ENCODE measurements at regions not wholly inside any gene's neighbourhood (a gene's known extent, or its start where the extent isn't known, plus 50 kb on each side); places are given as distances from the start of the nearest gene placed in this dataset.

DNA sequence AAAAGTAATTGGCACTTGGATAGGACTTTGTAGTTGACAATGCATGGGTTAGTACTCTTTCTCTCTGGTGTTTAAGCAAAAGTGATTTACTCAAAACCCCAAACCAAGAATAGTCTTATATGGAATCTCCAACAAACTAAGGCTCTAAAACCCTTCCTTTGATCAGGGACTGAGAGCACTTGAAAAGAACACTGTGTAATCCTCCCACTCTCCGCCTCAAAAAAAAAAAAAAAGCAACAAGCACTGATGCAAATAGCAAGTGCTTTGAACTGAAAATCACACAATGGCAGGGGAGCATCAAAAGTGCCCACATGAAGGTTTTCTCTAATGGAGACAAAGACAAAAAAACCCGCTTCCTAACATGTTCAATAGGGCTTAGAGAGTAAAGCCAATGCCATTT, 467.9 kb upstream of the AUTS2 start:
- DNase-seq: no peak

- DNase-seq: no peak
These were observed 464.0 kb upstream of the AUTS2 start for GRCh38 chr7:69134316-69134715.

DNA sequence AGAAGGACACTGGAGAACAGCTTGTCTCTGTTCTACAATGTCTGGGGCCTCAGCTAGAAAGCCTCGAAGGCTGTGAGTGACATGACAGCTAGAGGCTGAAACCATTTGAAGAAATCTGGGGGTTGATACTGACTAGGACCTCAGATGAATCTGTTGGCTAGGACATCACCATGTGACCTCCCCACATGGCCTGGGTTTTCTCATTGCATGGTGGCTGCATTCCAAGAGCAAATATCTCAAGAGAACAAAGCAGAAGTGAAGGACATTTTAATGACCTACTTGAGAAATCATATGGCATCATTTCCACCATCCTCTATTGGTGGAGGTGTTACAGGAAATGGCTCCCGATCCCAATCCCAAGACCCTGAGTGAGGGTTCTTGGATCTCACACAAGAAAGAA, 450.6 kb upstream of the AUTS2 start:
- DNase-seq: no peak

DNA sequence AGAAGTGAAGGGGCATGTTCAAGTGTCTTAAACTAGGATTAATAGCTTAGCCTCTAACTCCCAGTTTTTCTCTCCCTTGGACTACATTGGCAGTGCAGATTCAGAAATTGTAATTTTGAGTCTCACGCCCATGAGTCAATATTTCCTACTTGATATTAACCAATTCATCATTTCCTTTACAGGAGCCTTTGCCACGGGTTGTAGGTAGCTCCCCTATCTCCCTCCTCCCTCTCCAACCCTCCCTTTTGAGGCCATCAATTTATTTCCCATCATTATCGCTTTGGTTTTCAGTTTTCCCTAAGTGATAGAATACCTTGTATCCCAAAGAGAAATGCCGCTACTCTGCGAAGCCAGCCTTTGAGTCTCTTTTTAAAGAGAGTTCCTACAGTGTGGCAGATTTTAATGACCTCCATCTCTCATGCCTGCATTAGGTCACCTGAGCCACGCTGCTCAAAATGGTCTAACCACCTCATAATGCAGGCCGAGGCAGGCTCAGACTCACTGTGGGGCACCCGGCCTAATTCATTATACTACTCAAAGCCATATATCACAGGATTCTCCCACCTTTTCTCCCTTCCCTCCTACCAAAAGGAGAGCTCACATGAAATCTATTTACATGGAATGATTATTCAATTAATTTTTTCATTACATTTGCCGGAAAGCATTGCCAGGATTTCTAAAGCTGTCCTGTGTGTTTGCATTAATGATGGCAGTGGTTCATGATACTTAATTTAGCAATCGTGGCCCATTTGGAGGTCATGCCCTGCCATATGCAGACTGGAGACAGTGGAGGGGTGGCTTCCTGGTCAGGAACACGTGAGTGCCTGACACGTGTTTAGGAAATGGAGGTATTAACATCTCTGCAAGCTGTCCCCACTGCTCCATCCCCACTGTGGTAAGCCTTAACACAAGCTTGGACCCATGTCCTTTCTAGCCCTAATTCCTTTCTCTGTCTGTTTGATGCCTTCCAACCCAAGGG, 448.2 kb upstream of the AUTS2 start:
- no peak for DNase-seq

DNA sequence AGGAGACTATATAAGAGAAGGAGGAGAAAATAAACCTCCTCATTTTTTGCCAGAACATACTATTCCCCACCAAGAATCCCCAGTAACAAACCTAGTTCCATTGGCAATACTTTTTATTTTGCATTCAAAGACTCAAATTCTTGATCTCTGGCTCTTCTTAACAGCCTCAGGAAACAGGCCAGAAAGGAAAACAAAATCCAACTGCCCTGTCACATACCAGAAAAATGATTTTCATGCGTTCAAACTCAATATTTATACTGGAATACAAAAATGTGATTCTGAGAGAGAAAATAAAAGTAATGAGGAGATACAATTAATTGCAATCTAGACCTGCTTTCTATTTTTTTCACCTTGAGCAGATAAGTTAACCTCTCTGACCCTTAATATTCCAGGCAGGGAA, 435.9 kb upstream of the AUTS2 start:
- DNase-seq: no peak

DNA sequence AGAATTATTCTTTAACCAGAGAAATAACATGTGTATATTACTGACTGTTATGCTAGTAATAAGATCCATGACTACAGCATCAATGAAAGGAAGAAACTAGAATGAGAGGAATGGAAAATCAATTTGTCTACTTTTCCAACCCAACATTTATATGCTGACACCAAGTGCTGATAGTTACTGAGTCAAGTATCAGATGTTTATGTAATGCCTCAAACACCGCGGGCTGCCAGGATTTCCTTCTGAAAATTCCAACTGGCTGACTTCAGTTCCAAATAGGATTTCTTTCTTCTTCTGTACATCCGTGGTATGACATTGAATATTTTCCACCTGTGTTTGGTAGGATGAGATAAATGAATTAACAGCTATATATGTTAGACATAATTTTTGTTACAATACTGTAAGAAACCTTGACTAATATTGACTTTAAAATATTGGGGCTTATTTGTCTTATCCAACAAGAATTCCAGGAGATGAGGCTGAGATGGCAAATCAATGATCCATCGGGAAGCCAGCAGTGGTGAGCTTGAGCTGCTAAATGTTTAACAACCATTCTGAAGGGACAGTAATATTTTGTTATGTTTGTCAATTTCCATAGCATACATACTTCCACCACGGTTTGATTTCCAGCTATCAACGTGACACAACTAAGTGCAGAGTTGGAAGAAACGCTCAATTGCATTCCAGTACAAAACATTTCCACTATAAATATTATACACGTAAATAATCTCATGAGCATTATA, 435.2 kb upstream of the AUTS2 start:
- no peak for DNase-seq

DNA sequence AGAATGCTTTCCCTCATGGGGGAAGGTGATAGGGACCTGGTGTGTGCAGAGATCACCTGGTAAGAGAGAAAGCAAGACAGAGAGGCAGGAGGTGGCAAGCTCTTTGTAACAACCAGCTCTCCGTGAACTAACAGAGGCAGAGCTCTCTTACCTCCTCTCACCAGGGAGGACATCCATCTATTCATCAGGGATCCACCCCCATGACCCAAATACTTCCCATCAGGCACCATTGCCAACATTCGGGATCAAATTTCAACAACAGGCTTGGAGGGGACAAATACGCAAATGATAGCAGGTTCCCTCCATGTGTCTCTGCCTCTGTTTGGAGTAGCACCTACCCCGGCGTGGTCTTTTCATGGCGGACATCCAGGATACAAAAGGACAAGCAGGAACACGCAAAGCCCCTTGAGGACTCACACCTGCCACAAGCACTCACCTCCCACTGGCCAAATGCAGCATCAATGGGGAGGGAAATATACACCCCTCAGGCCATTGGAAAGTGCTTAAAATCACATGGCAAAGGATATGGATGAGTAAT, 431.2 kb upstream of the AUTS2 start:
- DNase-seq: no peak

DNA sequence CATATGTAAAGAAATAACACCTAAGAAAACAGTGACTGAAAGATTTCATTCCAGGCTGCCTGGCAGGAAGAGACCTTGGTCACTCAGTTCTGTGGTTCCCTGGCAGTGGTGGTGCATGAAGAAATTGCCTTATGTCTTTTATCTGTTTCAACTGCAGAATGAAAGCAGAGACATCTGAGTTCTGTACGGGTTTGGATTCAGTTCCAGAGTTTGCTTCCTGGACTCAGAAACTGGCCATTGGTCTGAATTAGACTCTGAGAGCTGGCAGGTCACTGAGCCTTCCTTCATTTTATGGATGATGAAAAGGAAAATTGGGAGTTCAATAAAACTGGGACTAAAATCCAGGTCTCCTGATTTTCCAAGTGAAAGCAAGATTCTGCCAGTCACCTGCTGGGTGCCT, 428.9 kb upstream of the AUTS2 start:
- no peak for DNase-seq

- DNase-seq: no peak
These were observed 425.8 kb upstream of the AUTS2 start for GRCh38 chr7:69172357-69173077.

DNA sequence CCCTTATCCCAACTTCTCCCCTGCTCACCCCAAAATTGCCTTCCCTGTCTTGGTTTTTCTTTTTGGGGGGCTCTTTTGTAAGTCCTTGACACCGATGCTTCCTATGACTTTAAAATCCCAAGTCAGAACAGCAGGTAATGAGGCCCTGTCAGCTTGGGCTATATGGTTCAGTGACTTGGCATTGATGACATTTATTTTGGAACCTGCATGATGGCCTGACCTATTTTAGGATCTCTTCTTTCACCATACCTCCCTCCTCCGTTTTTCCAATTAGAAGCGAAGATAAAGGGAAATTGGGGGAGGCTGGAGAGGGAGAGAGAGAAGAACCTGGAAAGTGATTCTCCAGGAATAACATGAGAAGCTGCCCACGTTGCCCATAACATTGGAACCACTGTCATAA, 424.9 kb upstream of the AUTS2 start:
- DNase-seq: no peak

GRCh38 chr7:69173846-69174245, 424.4 kb upstream of the AUTS2 start:
- no peak for DNase-seq

DNA sequence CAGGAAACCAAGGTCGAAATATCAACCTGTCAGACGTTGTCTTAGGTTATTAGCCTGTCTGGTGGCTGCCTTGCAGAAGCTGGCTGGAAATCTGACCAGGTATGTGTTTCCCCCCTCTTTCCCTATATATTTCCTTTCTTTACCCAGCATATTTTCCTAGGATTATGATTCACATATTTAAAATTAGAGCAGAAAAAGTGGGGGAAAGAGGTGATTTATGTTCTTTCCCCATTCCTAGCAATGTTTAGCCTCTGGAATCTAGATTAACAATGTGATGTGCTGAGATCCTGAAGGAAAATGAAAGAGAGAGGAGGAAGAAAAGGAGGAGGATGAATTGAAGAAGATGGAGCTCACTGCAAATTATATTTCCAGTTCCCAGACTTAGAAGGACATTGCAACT, 421.4 kb upstream of the AUTS2 start:
- no peak for DNase-seq

- no peak for DNase-seq
These were observed 420.8 kb upstream of the AUTS2 start for GRCh38 chr7:69177461-69177861.

DNA sequence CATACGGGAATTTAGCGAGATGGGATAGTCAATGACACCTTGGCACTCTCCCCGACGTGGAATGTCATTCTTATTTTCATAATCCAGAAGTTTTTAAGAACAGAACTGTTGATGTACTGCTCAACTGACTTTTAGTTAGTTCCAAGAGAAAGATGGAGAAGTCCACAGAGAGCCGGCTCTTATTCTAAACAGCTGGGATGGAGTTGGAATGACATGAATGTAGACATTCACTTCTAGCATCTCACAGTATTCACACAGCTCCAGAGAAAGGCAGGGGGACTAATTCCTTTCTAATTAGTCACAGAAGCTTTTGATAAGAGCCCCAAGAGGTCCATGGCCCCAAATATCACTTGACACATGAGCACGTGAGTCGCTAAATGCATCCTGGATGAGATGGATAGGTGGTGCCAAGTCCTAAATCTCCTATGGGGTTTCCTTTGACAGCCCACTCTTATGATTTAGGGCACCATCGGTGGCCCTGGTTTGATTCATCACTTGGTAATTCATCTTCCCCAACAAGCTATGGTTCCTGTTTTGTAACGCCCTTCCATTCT, 420.3 kb upstream of the AUTS2 start:
- no peak for DNase-seq

DNA sequence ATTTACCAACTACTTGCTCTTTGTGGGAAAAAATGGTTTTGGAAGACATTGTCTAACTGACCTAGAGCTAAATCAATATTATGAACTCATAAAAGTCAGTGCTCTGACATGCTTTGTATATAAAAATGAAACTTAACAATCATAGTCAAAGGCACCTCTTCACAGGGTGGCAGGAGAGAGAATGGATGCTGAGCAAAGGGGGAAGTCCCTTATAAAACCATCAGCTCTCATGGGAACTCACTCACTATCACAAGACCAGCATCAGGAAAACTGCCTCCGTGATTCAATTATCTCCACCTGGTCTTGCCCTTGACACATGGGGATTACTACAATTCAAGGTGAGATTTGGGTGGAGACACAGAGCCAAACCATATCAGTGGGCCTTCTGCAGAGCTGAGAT, 417.6 kb upstream of the AUTS2 start:
- no peak for DNase-seq

GRCh38 chr7:69182596-69183467, 415.4 kb upstream of the AUTS2 start:
- no peak for DNase-seq

GRCh38 chr7:69184339-69184738, 413.9 kb upstream of the AUTS2 start:
- DNase-seq: no peak

DNA sequence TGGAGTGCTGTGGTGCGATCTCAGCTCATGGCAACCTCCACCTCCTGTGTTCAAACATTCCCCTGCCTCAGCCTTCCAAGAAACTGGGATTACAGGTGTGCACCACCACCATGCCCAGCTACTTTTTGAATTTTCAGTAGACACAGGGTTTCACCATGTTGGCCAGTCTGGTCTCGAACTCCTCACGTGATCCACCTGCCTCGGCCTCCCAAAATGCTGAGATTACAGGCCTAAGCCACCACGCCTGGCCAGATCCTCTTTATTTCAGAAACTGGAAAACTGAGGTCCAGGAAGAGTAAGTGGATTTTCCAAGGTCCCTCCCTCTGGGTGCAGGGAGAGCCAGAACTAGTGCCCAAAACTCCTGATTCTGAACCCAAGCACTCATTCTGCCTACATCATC, 413.1 kb upstream of the AUTS2 start:
- no peak for DNase-seq

GRCh38 chr7:69186974-69187373, 411.3 kb upstream of the AUTS2 start:
- no peak for DNase-seq

- DNase-seq: no peak
These were observed 410.4 kb upstream of the AUTS2 start for GRCh38 chr7:69187824-69188333.

GRCh38 chr7:69189406-69189805, 408.9 kb upstream of the AUTS2 start:
- no peak for DNase-seq

- no peak for DNase-seq
These were observed 408.2 kb upstream of the AUTS2 start for GRCh38 chr7:69190025-69190424.

All from Kasumi-1 (cell line).